ENCODE measurements at regions not wholly inside any gene's neighbourhood (a gene's known extent, or its start where the extent isn't known, plus 50 kb on each side); places are given as distances from the start of the nearest gene placed in this dataset.
A peak's percentile ranks its signal among the peaks of the same experiment; 100 is the strongest.

DNA sequence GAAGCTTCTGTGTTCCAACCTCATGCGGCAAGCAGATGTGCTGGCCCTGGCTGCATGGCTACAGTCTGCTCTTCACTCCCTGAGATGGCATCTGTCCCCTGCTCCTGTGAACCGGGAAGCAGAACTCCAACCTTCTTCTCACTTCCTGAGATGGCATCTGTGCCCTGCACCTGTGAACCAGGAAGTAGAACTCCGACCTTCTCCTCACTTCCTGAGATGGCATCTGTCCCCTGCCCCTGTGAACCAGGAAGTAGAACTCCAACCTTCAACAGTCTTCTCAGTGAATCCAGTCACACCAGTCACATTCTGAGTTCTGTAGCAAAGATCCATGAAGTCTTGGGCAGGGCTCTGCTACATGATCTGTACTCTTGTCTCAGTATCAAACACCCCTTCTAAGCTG, 887.2 kb upstream of the KLHL29 start:
- ChIA-PET POLR2A (no interaction called here), CTCF (ENCODE audit: low intra/inter-chr PET ratio, low total read pairs) (no interaction called here)
- DNase-seq (ENCODE audit: low spot score) (no peak), ATAC-seq (no peak), FAIRE-seq (no peak)
- no TSS peak for BruUV-seq (replicated peaks)
- H3K4me3 ChIP-seq (replicated peaks in 1 of 3; ENCODE audit: insufficient read depth in 1 of 3, low read depth in 2 of 3, low read length in 3 of 3): no peak overlapping the region
- H3K9ac ChIP-seq (ENCODE audit: insufficient read depth, low read depth, low read length): no peak overlapping the region
- H4K20me1 ChIP-seq (ENCODE audit: insufficient read depth, low read length): no peaks in the 10 kb centered on the region
- H3K79me2 ChIP-seq (ENCODE audit: insufficient read depth, low read length): no peaks in the 10 kb centered on the region
- H3K9me3 ChIP-seq (ENCODE audit: low read length): peaks cover 96% of the 10 kb centered on the region
- H3K4me1 ChIP-seq (ENCODE audit: insufficient read depth, low read length): no peaks in the 10 kb centered on the region
- intact Hi-C loops (cut with micrococcal nuclease; ENCODE audit: unreplicated experiment) (no loop called here), in situ Hi-C loops (cut with HindIII; ENCODE audit: extremely low pct_ligation_motif_present, low pct_unique_long_range_greater_than_20kb) (no loop called here)
- no peak overlapping the region for H3K27ac ChIP-seq (ENCODE audit: extremely low read length, insufficient read depth, low read length)
- H3K4me2 ChIP-seq (ENCODE audit: low read depth, low read length): no peak overlapping the region
- H2AFZ ChIP-seq (ENCODE audit: low read length): no peak overlapping the region
- no peaks in the 10 kb centered on the region for H3K36me3 ChIP-seq (replicated peaks in 1 of 2; ENCODE audit: control insufficient read depth in 1 of 2, insufficient read depth in 2 of 2, low read length in 2 of 2)
- 36% methylated on average over 3 of the region's 3 CpGs for WGBS (ENCODE audit: low lambda C conversion rate)
- H3K27me3 ChIP-seq (ENCODE audit: control insufficient read depth in 1 of 2, insufficient read depth in 2 of 2, low read length in 2 of 2): no peaks in the 10 kb centered on the region
- TF ChIP-seq ZNF136 (CRISPR knock-in tag; IDR thresholded peaks at IDR 0.05; ENCODE audit: low read depth) (no peak), GABPA (IDR thresholded peaks at IDR 0.05; ENCODE audit: low read depth, low read length) (peak; percentile 32; the same call in 1 of the 2 replicates), GABPA (CRISPR knock-in tag; IDR thresholded peaks at IDR 0.05; ENCODE audit: low read depth) (no peak)

DNA sequence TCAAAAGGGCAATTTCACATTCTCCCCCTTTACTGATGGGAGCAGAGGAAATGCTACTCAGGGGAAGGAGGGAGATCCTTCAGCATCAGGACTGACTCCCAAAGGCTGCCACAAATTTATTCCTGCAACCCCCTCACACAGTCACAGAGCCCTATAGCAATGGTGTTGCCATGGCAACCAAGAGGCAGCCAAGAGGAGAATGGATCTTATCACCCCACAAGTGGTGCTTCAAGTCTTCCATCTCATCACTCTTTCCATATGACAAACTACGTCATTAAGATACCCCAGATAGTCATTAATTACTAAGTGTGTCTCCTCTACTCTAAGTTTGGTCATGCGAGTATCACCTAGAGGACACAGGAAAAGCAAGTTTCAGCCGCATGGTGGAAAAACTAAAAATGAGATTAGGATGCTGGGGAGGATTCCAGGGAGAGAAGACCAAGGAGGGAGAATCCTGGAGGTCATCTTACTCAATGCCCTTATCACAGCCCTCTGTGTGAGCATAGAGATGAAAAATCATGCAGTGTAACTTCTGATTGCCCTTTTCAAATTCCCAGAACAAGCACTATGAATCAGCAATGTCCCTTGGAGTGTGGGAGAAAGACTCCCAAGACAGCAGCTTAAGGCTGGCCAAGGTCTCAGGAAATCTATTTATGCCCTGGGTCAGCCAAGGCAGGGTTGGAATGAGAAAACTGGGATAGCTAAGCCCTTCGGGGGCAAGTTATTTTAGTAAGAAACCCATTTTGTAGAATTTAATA, 885.7 kb upstream of the KLHL29 start:
- Histone ChIP-seq H3K9ac (ENCODE audit: insufficient read depth, low read depth, low read length) (no peak overlapping the region), H3K27ac (ENCODE audit: extremely low read length, insufficient read depth, low read length) (no peak overlapping the region), H3K36me3 (replicated peaks in 1 of 2; ENCODE audit: control insufficient read depth in 1 of 2, insufficient read depth in 2 of 2, low read length in 2 of 2) (no peaks in the 10 kb centered on the region), H3K4me3 (replicated peaks in 1 of 3; ENCODE audit: insufficient read depth in 1 of 3, low read depth in 2 of 3, low read length in 3 of 3) (no peak overlapping the region), H3K4me1 (ENCODE audit: insufficient read depth, low read length) (no peaks in the 10 kb centered on the region), H2AFZ (ENCODE audit: low read length) (no peak overlapping the region), H4K20me1 (ENCODE audit: insufficient read depth, low read length) (no peaks in the 10 kb centered on the region), H3K79me2 (ENCODE audit: insufficient read depth, low read length) (no peaks in the 10 kb centered on the region), H3K9me3 (ENCODE audit: low read length) (peaks cover 96% of the 10 kb centered on the region), H3K27me3 (ENCODE audit: control insufficient read depth in 1 of 2, insufficient read depth in 2 of 2, low read length in 2 of 2) (no peaks in the 10 kb centered on the region), H3K4me2 (ENCODE audit: low read depth, low read length) (no peak overlapping the region)
- FAIRE-seq (no peak), ATAC-seq (no peak), DNase-seq (ENCODE audit: low spot score) (no peak)
- WGBS (ENCODE audit: low lambda C conversion rate): 15% methylated on average over 4 of the region's 4 CpGs
- intact Hi-C loops (cut with micrococcal nuclease; ENCODE audit: unreplicated experiment) (no loop called here), in situ Hi-C loops (cut with HindIII; ENCODE audit: extremely low pct_ligation_motif_present, low pct_unique_long_range_greater_than_20kb) (no loop called here)
- POLR2A ChIA-PET: no interaction called here
- TF ChIP-seq RFX1 (IDR thresholded peaks at IDR 0.05) (peak; percentile 61; the same call in 1 of the 2 replicates), ZNF101 (CRISPR knock-in tag; IDR thresholded peaks at IDR 0.05; ENCODE audit: borderline replicate concordance, low read depth) (no peak), CREB1 (IDR thresholded peaks at IDR 0.05) (peak; percentile 70), CREB1 (CRISPR knock-in tag; IDR thresholded peaks at IDR 0.05) (no peak)
- BruUV-seq (replicated peaks): no TSS peak
- CTCF ChIA-PET (ENCODE audit: low intra/inter-chr PET ratio, low total read pairs): no interaction called here

All from HepG2 (cell line).